Neural crest cell (in vitro differentiated cells): ENCODE measurements at regions not wholly inside any gene's neighbourhood (a gene's known extent, or its start where the extent isn't known, plus 50 kb on each side); places are given as distances from the start of the nearest gene placed in this dataset.
A peak's percentile ranks its signal among the peaks of the same experiment; 100 is the strongest.

Source experiments
- DNase-seq: peaks from one replicate; pipeline ENCODE4 v3.0.0; 2021; ENCODE audit warnings: low read depth, mixed read lengths, low spot score
- H3K27ac Mint-ChIP-seq: one replicate; pipeline ENCODE4 v1.8.0; 2021; ENCODE audit warnings: mild to moderate bottlenecking, mixed read lengths; ENCODE audit not compliant: unreplicated experiment
- H3K27me3 Mint-ChIP-seq: 2 replicates; pipeline ENCODE4 v1.8.0; 2021; ENCODE audit warnings: low read depth, mild to moderate bottlenecking, mixed read lengths
- H3K36me3 Mint-ChIP-seq: 2 replicates; pipeline ENCODE4 v1.8.0; 2021; ENCODE audit warnings: low read depth, mild to moderate bottlenecking, mixed read lengths
- H3K4me1 Mint-ChIP-seq: 2 replicates; pipeline ENCODE4 v1.8.0; 2021; ENCODE audit warnings: mixed read lengths
- H3K4me3 Mint-ChIP-seq: one replicate; pipeline ENCODE4 v1.8.0; 2021; ENCODE audit warnings: mild to moderate bottlenecking, mixed read lengths
- H3K9me3 Mint-ChIP-seq: 2 replicates; pipeline ENCODE4 v1.8.0; 2021; ENCODE audit warnings: mixed read lengths
- CTCF ChIP-seq: fragments of 200-600 bp; sonication (generic); conservative IDR thresholded peaks from 2 replicates; pipeline ENCODE4 v1.5.0; 2021; ENCODE audit warnings: antibody characterized with exemption, mild to moderate bottlenecking

GRCh38 chr2:120947327-120947726 lies 211.7 kb downstream of the GLI2 start:
- no peak for DNase-seq
- Mint-ChIP-seq H3K36me3 (peaks cover 6% of the 10 kb centered on the region), H3K9me3 (no peaks in the 10 kb centered on the region), H3K4me1 (peaks cover 62% of the 10 kb centered on the region), H3K4me3 (no peak overlapping the region), H3K27ac (no peak overlapping the region), H3K27me3 (no peaks in the 10 kb centered on the region)
- no peak for TF ChIP-seq CTCF

- DNase-seq, result no peak
- TF ChIP-seq CTCF, result no peak
- no peaks in the 10 kb centered on the region for H3K9me3 Mint-ChIP-seq
- no peaks in the 10 kb centered on the region for H3K27me3 Mint-ChIP-seq
- no peaks in the 10 kb centered on the region for H3K36me3 Mint-ChIP-seq
- H3K4me3 Mint-ChIP-seq, result no peak overlapping the region
- H3K27ac Mint-ChIP-seq, result no peak overlapping the region
- H3K4me1 Mint-ChIP-seq, result peaks cover 59% of the 10 kb centered on the region
Measured at GRCh38 chr2:120947982-120948661, 212.5 kb downstream of the GLI2 start.

GRCh38 chr2:120948662-120949011 lies 213.0 kb downstream of the GLI2 start:
- no peak for DNase-seq
- no peak overlapping the region for H3K4me3 Mint-ChIP-seq
- H3K36me3 Mint-ChIP-seq, result no peaks in the 10 kb centered on the region
- no peaks in the 10 kb centered on the region for H3K27me3 Mint-ChIP-seq
- no peak for TF ChIP-seq CTCF
- no peak overlapping the region for H3K27ac Mint-ChIP-seq
- peaks cover 60% of the 10 kb centered on the region for H3K4me1 Mint-ChIP-seq
- H3K9me3 Mint-ChIP-seq, result no peaks in the 10 kb centered on the region

- peak overlapping the region; percentile 86 for H3K27ac Mint-ChIP-seq
- H3K9me3 Mint-ChIP-seq, result no peaks in the 10 kb centered on the region
- no peak for DNase-seq
Measured at GRCh38 chr2:120949027-120949956, 213.6 kb downstream of the GLI2 start.

More at GRCh38 chr2:120949027-120949956, 213.6 kb downstream of the GLI2 start:
- Mint-ChIP-seq H3K4me1 (peaks cover 60% of the 10 kb centered on the region), H3K27me3 (no peaks in the 10 kb centered on the region), H3K4me3 (no peak overlapping the region), H3K36me3 (no peaks in the 10 kb centered on the region)
- TF ChIP-seq CTCF, result peak; percentile 34
